SU-DHL-6 (cell line): ENCODE measurements at regions not wholly inside any gene's neighbourhood (a gene's known extent, or its start where the extent isn't known, plus 50 kb on each side); places are given as distances from the start of the nearest gene placed in this dataset.

Source experiments
- H2AFZ ChIP-seq: fragments of 200-600 bp; sonication (generic); 2 replicates; pipeline ENCODE4 v1.6.1; 2014; ENCODE audit warnings: low read depth, mild to moderate bottlenecking, moderate library complexity, mixed read lengths, antibody characterized with exemption, low read length; ENCODE audit not compliant: severe bottlenecking
- H3F3A ChIP-seq: fragments of 200-600 bp; shearing (Covaris generic); 2 replicates; pipeline ENCODE4 v1.6.0; 2016; ENCODE audit warnings: antibody characterized with exemption, mild to moderate bottlenecking; ENCODE audit not compliant: insufficient read depth
- H3K27ac ChIP-seq: fragments of 200-600 bp; sonication (generic); 2 replicates; pipeline ENCODE4 v1.5.1; 2016; ENCODE audit warnings: low read depth, mild to moderate bottlenecking, low read length, moderate library complexity, mixed read lengths
- H3K27me3 ChIP-seq: fragments of 200-600 bp; sonication (generic), shearing (Covaris generic); 2 replicates; pipeline ENCODE4 v1.6.0; 2014; ENCODE audit warnings: mild to moderate bottlenecking, low read length
- H3K36me3 ChIP-seq: fragments of 200-600 bp; sonication (generic); 2 replicates; pipeline ENCODE4 v1.6.1; 2014; ENCODE audit warnings: mild to moderate bottlenecking, low read length, mixed read lengths
- H3K4me2 ChIP-seq: fragments of 300-600, 200-600 bp; shearing (Covaris generic), sonication (generic); 2 replicates; pipeline ENCODE4 v1.6.0; 2014; ENCODE audit warnings: low read length, low read depth, mild to moderate bottlenecking; ENCODE audit not compliant: poor library complexity, severe bottlenecking
- H3K4me3 ChIP-seq: fragments of 200-600 bp; sonication (generic); 2 replicates; pipeline ENCODE4 v1.5.1; 2014; ENCODE audit warnings: antibody characterized with exemption, low read length, mild to moderate bottlenecking, mixed read lengths; ENCODE audit not compliant: insufficient read depth, poor library complexity, severe bottlenecking
- H3K79me2 ChIP-seq: fragments of 200-600 bp; sonication (generic); 2 replicates; pipeline ENCODE4 v1.6.1; 2014; ENCODE audit warnings: mild to moderate bottlenecking, low read length, moderate library complexity; ENCODE audit not compliant: insufficient read depth
- H3K9ac ChIP-seq: fragments of 200-600 bp; sonication (generic); 2 replicates; pipeline ENCODE4 v1.7.0; 2014; ENCODE audit warnings: mild to moderate bottlenecking, low read length
- H3K9me2 ChIP-seq: fragments of 200-600 bp; sonication (generic); replicated peaks from 2 replicates; pipeline ENCODE4 v1.6.1; 2014; ENCODE audit warnings: low read length; ENCODE audit not compliant: insufficient read depth
- H3K9me3 ChIP-seq: fragments of 200-600 bp; sonication (generic); 2 replicates; pipeline ENCODE4 v1.6.1; 2014; ENCODE audit warnings: low read length, mixed read lengths; ENCODE audit not compliant: insufficient read depth
- H4K20me1 ChIP-seq: fragments of 200-600 bp; sonication (generic); 2 replicates; pipeline ENCODE4 v1.6.1; 2014; ENCODE audit warnings: low read depth, mild to moderate bottlenecking, antibody characterized with exemption, low read length, moderate library complexity, mixed read lengths
- CTCF ChIP-seq: fragments of 200-600 bp; sonication (generic); IDR thresholded peaks from one replicate; pipeline ENCODE4 v1.5.1; 2017; ENCODE audit warnings: antibody characterized with exemption, mild to moderate bottlenecking, low read length, moderate library complexity; ENCODE audit not compliant: insufficient read depth, poor library complexity, severe bottlenecking
- EZH2phosphoT487 ChIP-seq: fragments of 200-600 bp; sonication (generic), shearing (Covaris generic); conservative IDR thresholded peaks from 2 replicates; pipeline ENCODE4 v1.6.1; 2018; ENCODE audit warnings: mild to moderate bottlenecking, antibody characterized with exemption, low read length, moderate library complexity, mixed read lengths

- no peaks in the 10 kb centered on the region for H3K36me3 ChIP-seq
- TF ChIP-seq CTCF (no peak), EZH2phosphoT487 (no peak)
- no peaks in the 10 kb centered on the region for H3K9me3 ChIP-seq
- H3K9me2 ChIP-seq = no peaks in the 10 kb centered on the region
- no peak overlapping the region for H3K27ac ChIP-seq
- no peaks in the 10 kb centered on the region for H3K27me3 ChIP-seq
- no peak overlapping the region for H3K4me2 ChIP-seq
- H2AFZ ChIP-seq = no peak overlapping the region
- no peak overlapping the region for H3K9ac ChIP-seq
- no peak overlapping the region for H3K4me3 ChIP-seq
- no peaks in the 10 kb centered on the region for H4K20me1 ChIP-seq
- H3F3A ChIP-seq = no peaks in the 10 kb centered on the region
- no peaks in the 10 kb centered on the region for H3K79me2 ChIP-seq
Measured at GRCh38 chr15:62450061-62450460, 285.0 kb upstream of the C2CD4B start.

GRCh38 chr15:62452026-62452425 lies 286.9 kb upstream of the C2CD4B start:
- Histone ChIP-seq H3F3A (no peaks in the 10 kb centered on the region), H3K9me3 (no peaks in the 10 kb centered on the region), H3K4me3 (no peak overlapping the region), H3K36me3 (no peaks in the 10 kb centered on the region), H3K79me2 (no peaks in the 10 kb centered on the region), H3K27ac (no peak overlapping the region), H3K4me2 (no peak overlapping the region), H3K9ac (no peak overlapping the region), H3K27me3 (no peaks in the 10 kb centered on the region), H3K9me2 (no peaks in the 10 kb centered on the region), H4K20me1 (no peaks in the 10 kb centered on the region), H2AFZ (no peak overlapping the region)
- TF ChIP-seq EZH2phosphoT487 (no peak), CTCF (no peak)

GRCh38 chr15:62452667-62453066 lies 287.6 kb upstream of the C2CD4B start:
- Histone ChIP-seq H3K9me3 (no peaks in the 10 kb centered on the region), H3K79me2 (no peaks in the 10 kb centered on the region), H3K9me2 (no peaks in the 10 kb centered on the region), H3K27ac (no peak overlapping the region), H3K27me3 (no peaks in the 10 kb centered on the region), H2AFZ (no peak overlapping the region), H3F3A (no peaks in the 10 kb centered on the region), H3K36me3 (no peaks in the 10 kb centered on the region), H3K9ac (no peak overlapping the region), H4K20me1 (no peaks in the 10 kb centered on the region), H3K4me3 (no peak overlapping the region), H3K4me2 (no peak overlapping the region)
- TF ChIP-seq CTCF = no peak
- TF ChIP-seq EZH2phosphoT487 = no peak
